HS-5 (cell line): ENCODE measurements at regions not wholly inside any gene's neighbourhood (a gene's known extent, or its start where the extent isn't known, plus 50 kb on each side); places are given as distances from the start of the nearest gene placed in this dataset.

Experiments used
- DNase-seq: peaks from one replicate; pipeline ENCODE4 v3.0.0-alpha.2; 2012; ENCODE audit warnings: low read depth

DNA sequence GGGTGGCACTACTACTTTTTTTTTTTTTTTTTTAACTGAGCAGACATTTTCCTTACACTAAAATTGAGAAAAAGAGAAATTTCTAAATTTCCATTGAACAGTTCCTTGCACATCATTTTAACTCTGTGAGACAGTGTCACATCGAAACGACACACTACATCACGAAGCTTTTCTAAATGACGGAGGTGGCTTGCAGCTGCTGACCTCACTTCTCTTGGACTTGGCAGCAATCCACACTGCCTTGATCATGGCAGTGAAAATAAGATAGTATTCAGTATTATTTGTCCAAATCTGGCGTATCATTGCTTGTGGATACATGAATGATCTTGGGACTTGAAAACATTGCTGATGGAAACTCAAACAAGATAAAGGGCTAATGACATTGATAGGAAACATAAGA, 80.3 kb upstream of the CYYR1 start:
- no peak for DNase-seq

DNA sequence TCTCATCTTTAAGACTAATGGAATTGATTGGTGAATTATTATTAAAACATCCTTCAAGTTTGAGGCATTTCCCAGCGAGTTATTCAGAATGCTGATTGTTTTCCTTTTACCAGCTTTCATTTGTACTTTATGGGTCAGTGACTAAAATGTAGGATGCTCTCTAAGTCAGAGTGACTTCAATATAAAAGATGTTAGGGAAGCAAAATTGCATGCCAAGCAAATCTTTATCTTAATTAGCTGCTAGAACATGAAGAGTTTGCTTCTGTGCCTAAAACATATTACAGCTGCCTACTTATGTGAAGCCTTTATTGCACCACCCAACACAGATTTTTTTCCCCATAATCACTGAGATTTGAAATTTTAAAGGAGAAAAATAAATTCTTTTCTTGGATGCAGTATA, 79.8 kb upstream of the CYYR1 start:
- DNase-seq, result no peak

DNA sequence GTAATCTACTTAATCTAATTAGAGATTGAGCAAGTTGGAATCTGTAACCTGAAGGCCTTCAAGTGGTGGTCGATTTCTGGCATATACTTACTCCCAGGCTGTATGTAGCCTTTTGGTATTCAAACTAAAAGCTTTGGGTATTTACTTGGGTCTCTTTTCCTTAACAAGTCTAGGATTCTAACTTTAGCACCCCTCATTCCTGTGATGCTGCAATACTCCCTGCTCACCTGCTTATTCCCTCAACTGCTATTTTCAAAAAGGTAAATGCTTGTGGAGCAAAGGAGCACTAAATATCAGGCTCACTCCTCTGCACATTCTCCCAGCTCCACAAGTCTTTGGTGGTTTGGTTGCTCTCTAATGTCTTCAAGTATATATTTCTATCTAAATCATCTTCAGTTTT, 68.0 kb upstream of the CYYR1 start:
- DNase-seq, result no peak

DNA sequence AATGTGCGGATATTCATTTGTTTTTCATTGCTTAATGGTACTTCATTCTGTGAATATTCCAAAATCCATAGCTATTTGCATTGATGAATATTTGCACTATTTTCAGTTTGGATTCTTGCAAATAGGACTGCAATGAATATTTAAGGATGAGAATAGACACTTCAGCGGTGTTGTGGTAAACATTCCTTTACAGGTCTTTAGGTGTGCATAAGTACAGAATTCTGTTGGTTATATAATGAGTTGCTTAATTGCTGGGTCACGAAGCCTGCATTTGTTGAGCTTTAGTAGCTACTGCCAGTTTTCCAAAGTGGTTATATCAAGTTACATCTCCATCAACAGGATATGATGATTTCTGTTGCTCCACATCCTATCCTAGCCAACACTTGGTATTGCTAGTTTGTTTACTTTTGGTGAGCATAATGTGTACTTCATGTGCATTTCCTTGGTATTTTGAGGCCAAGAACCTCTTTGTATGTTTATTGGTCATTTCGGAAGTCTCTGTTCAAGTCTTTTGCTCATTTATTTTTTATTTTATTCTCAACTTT, 64.2 kb upstream of the CYYR1 start:
- DNase-seq, result no peak

DNA sequence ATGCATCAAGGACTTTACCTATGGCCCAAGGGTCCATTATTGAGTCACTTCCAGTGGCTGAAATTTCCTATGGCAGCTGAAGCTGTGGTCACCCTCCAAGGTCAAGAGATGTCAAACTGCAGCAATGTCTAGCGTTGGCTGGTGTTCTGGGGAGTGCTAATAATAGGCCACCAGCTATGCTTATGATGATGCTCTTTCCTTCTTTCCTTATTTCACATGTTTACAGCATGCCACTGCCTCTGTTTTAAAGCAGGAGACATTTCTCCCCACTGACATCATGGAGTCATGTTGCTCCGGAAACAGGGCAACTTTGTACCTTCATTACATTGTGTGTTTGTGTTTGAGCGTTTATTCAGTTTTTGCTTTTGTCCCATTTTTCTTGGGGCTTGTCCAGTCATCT, 62.6 kb upstream of the CYYR1 start:
- no peak for DNase-seq

DNA sequence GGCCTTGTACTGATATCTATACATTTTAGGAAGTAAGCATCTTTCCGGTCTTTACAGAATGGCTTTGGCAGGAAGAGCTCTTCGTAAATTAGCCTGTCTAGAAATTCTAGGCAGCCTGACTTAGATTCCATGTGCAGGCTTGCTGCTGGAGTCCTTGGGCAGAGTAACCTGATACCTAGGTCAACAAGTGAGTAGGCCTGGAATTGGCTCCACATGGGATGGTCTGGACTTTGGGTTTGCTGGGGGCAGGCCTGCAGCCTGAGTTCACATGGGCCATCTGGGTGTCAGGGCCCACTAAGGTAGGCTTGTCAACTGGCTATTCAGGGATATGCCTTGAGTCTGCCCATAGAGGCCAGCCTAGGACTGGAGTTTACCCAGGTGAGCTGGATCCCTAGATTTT, 59.6 kb upstream of the CYYR1 start:
- DNase-seq, result no peak

DNA sequence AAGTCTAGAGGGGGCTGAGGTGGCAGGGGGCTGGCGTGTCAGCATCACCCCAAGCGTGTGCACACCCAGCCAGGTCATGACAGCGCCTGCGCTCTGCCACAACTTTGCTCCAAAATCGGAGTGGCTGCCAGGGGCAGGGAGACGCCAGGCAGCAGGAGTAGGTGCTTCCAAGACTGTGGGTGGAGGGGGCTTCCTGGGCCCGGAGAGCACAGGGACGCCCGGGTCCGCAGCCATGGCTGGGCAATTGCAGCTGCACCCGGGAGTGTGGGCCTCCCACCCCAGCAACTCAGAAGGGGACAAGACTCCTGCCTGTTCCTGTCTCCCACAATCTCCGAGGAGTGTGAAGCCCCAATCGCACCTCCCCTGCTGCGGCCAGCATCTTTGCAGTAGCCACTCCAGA, 53.1 kb upstream of the CYYR1 start:
- no peak for DNase-seq

DNA sequence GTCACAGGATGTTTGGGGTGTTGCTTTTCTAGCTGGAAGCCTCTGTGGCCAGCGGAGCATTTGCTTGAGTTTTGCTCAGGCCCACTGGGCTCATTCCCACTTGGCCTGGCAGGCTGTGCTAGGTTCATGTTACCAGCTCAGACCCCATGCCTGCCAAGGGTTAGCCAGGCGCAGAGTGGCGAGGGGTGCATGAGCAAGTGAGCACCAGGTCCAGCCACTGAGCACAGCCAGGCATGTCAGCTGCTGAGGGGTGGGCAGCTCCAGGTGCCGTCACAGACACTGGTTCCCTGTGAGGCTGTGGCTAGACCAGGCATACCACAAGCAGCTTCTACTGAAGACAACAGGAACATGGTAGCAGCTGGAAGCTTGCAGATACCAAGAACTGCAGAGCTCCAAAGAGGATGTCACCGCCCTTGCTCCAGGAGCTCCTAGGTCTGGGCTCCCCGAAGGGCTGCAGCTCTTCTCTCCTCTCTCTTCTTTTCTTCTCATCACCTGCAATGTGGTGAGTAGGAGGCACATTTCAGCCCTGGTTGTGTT, 52.0 kb upstream of the CYYR1 start:
- DNase-seq, result no peak
